Activated naive CD4-positive, alpha-beta T cell treated with anti-CD3 and anti-CD28 coated beads for 36 hours (primary cell): ENCODE measurements at regions not wholly inside any gene's neighbourhood (a gene's known extent, or its start where the extent isn't known, plus 50 kb on each side); places are given as distances from the start of the nearest gene placed in this dataset.

Source experiments
- CTCF ChIA-PET: fragments of 350-600 bp; sonication (Branson Sonifier 250); formaldehyde crosslinking; loops from one replicate; lab custom pipeline; 2021; ENCODE audit warnings: antibody characterized with exemption; lab: Charles Lee
- DNase-seq: peaks from one replicate; pipeline ENCODE4 v3.0.0-alpha.2; 2020
- H3K27ac Mint-ChIP-seq: one replicate; pipeline ENCODE4 v1.8.0; 2021; ENCODE audit warnings: mild to moderate bottlenecking, mixed read lengths
- H3K27me3 Mint-ChIP-seq: one replicate; pipeline ENCODE4 v1.8.0; 2021; ENCODE audit warnings: low read depth, mixed read lengths
- H3K36me3 Mint-ChIP-seq: one replicate; pipeline ENCODE4 v1.8.0; 2021; ENCODE audit warnings: low read depth, mixed read lengths
- H3K4me1 Mint-ChIP-seq: one replicate; pipeline ENCODE4 v1.8.0; 2021; ENCODE audit warnings: low read depth, mixed read lengths
- H3K4me3 Mint-ChIP-seq: one replicate; pipeline ENCODE4 v1.8.0; 2021; ENCODE audit warnings: mild to moderate bottlenecking, moderate library complexity, mixed read lengths
- H3K9me3 Mint-ChIP-seq: one replicate; pipeline ENCODE4 v1.8.0; 2021; ENCODE audit warnings: mixed read lengths
- intact Hi-C: fragments of 100-400 bp; cut with micrococcal nuclease; formaldehyde crosslinking; loops from one replicate; pipeline ENCODE4 v1.15.1; 2023

DNA sequence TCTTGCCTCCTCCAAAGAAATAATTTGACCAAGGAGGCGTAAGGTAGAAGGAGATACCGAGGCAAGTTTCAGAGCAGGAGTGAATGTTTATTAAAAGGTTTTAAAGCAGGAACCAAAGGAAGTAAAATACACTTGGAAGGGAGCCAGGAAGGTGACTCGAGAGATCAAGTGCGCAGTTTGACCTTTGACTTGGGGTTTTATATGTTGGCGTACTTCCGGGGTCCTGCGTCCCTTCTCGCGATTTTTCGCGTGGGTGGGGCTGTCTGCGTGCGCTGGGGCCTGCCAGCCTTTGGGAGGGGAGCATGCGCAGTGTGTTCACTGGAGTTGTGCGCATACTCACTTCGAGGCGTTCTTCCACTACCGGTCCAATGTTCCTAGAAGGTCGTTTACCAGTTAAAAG, 166.0 kb upstream of the IRX2 start:
- no peaks in the 10 kb centered on the region for H3K4me1 Mint-ChIP-seq
- no peak for DNase-seq
- no peaks in the 10 kb centered on the region for H3K27me3 Mint-ChIP-seq
- no peaks in the 10 kb centered on the region for H3K9me3 Mint-ChIP-seq
- H3K4me3 Mint-ChIP-seq, result no peak overlapping the region
- no peak overlapping the region for H3K27ac Mint-ChIP-seq
- no peaks in the 10 kb centered on the region for H3K36me3 Mint-ChIP-seq
- intact Hi-C loops, result no loop called here
- CTCF ChIA-PET, result no interaction called here

DNA sequence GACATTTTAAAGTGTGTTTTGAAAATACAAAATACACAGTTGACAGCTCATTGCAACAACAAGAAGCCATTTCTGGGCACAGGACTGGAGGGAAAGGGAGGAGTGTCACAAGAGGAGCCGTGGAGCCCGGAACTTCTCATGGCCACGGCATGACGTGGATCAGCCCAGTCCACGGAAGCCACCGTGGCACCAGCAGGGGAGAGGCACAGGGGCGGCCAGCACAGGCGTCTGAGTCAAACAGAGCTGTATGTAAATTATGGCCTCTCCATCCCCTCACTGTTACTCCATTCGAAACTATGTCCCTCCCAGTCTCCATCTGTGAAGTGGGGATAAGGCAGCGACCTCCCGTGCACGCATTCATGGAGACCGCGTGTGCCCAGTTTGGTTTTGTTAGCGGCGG, 165.6 kb upstream of the IRX2 start:
- CTCF ChIA-PET, result no interaction called here
- no peak for DNase-seq

DNA sequence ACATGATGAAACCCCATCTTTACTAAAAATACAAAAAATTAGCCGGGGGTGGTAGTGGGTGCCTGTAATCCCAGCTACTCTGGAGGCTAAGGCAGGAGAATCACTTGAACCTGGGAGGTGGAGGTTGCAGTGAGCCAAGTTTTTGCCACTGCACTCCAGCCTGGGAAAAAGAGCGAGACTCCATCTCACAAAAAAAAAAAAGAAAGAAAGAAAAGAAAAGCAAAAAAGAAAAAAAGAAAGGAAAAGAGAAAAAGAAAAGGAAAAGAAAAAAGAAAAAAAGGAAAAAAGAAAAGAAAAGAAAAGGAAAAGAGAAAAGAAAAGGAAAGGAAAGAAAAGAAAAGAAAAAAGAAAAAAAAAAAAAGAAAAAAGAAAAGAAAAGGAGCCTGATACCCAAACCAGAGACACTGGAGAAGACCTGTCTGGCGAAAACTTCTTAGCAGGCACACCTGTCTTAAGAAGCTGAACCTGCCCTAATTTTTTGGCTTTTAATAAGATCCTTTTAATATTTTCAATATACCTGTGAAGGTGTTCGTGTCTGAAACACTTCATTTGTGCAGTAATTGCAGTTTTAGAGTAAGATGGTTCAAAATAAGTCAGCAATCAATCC, 164.7 kb upstream of the IRX2 start:
- Mint-ChIP-seq H3K27ac (no peak overlapping the region), H3K27me3 (no peaks in the 10 kb centered on the region), H3K4me3 (no peak overlapping the region), H3K9me3 (no peaks in the 10 kb centered on the region), H3K36me3 (no peaks in the 10 kb centered on the region), H3K4me1 (no peaks in the 10 kb centered on the region)
- no peak for DNase-seq
- CTCF ChIA-PET, result no interaction called here
- intact Hi-C loops, result no loop called here

More for the DNA sequence above, 165.6 kb upstream of the IRX2 start:
- intact Hi-C loops, result no loop called here
- H3K4me3 Mint-ChIP-seq, result no peak overlapping the region
- no peaks in the 10 kb centered on the region for H3K9me3 Mint-ChIP-seq
- no peak overlapping the region for H3K27ac Mint-ChIP-seq
- H3K27me3 Mint-ChIP-seq, result no peaks in the 10 kb centered on the region
- H3K36me3 Mint-ChIP-seq, result no peaks in the 10 kb centered on the region
- no peaks in the 10 kb centered on the region for H3K4me1 Mint-ChIP-seq

DNA sequence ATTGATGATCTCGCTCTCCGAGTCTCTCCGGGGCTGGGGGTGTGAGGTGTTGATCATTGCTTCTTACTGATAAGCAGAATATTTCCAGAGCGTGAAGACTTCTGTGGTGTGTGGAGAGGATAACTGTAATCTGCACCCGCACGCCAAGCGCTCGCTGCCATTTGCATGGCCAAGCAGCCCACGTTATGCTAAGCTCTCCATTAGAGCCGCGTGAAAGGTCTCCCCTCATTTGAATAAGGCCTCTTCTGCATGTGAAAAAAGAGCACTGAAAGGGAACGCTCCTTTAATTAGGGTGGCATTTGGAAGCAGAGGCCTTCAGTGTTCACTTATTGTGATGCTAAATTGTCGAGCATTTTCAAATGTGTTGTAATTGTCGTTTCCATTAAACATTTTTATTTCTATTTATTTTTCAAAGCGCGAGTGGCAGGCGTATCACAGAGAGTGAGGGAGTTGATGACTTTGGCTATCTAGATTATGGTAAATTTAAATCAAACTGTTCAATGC, 163.6 kb upstream of the IRX2 start:
- DNase-seq, result no peak
- Mint-ChIP-seq H3K27me3 (no peaks in the 10 kb centered on the region), H3K4me3 (no peak overlapping the region), H3K27ac (no peak overlapping the region), H3K4me1 (no peaks in the 10 kb centered on the region), H3K9me3 (no peaks in the 10 kb centered on the region), H3K36me3 (no peaks in the 10 kb centered on the region)
- CTCF ChIA-PET, result interaction anchor here (0.7 kb wide), 1 partner anchor 592 kb away, joined by 3 read pairs; no protein-coding TSS in a partner anchor
- intact Hi-C loops, result no loop called here

DNA sequence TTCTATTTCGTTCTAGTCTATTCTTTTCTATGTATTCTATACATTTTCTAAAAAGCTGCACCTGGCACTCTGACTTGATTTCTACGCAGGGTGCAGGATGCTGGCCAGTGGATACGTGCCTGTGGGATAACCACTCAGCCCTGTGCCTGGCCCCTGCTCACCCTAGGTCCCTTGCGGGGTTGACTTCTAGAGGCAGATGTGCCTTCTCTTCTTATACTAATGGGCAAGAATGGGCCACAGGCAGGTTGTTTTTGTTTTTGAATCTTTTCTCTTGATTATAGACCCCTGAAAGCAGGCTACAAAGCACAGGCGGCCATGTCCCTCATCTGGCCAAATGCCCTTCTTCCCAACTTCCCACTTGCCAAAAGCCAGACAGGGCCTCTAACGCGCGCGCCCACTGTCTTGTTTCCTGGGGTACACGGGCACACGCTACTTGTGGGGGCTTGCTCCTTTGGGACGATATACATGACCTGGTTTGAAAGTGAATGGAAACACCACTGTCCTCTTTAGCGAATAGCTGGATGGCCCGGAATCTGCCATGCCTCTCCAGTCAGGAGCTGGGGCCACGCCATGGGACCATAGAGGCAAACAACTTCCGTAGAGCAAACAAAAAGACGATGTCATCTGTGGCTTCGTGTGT, 162.7 kb upstream of the IRX2 start:
- no peak for DNase-seq
- intact Hi-C loops, result no loop called here
- H3K4me1 Mint-ChIP-seq, result no peaks in the 10 kb centered on the region
- H3K9me3 Mint-ChIP-seq, result no peaks in the 10 kb centered on the region
- H3K27me3 Mint-ChIP-seq, result no peaks in the 10 kb centered on the region
- H3K36me3 Mint-ChIP-seq, result no peaks in the 10 kb centered on the region
- H3K27ac Mint-ChIP-seq, result no peak overlapping the region
- no peak overlapping the region for H3K4me3 Mint-ChIP-seq
- CTCF ChIA-PET, result interaction anchor here (0.7 kb wide), 1 partner anchor 591 kb away, joined by 3 read pairs; no protein-coding TSS in a partner anchor

DNA sequence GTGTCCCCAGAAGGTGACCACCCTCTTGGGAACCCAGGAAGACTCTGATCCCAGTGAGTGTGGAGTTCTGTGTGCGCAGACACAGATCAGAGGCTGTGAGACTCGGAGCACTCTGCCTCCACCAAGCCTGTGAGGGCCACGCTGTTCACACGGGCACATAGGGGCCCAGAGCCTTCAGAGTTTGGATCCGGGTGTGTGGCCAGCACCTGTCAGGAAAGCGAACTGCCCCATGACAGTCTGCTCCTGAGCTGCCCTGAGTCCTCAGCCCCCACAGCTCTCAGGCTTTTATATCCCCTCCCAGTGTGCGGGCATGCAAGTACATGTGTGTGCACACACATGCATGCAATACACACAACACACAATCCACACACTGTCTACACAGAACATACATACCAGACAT, 161.8 kb upstream of the IRX2 start:
- Mint-ChIP-seq H3K9me3 (no peaks in the 10 kb centered on the region), H3K36me3 (no peaks in the 10 kb centered on the region), H3K4me1 (no peaks in the 10 kb centered on the region), H3K27me3 (no peaks in the 10 kb centered on the region), H3K4me3 (no peak overlapping the region), H3K27ac (no peak overlapping the region)
- no peak for DNase-seq
- CTCF ChIA-PET, result no interaction called here
- intact Hi-C loops, result no loop called here

DNA sequence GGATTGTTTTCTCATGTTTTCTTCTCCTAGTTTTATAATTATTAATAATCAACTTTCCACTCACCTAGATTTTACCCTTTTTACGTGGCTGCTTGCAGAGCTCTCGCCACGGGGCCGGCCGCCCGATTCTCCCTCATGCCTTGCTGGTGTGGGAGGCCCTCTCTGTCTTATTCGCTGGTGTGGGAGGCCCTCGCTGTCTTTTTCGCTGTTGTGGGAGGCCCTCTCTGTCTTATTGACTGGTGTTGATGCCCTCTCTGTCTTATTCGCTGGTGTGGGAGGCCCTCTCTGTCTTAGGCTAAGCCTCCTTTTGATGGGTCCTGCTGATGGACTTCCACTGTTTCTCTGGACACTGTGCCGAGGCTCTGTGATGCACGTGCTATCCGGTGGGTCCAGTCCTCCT, 161.3 kb upstream of the IRX2 start:
- H3K27ac Mint-ChIP-seq, result no peak overlapping the region
- H3K9me3 Mint-ChIP-seq, result no peaks in the 10 kb centered on the region
- H3K4me1 Mint-ChIP-seq, result no peaks in the 10 kb centered on the region
- H3K36me3 Mint-ChIP-seq, result no peaks in the 10 kb centered on the region
- DNase-seq, result no peak
- CTCF ChIA-PET, result no interaction called here
- H3K4me3 Mint-ChIP-seq, result no peak overlapping the region
- no peaks in the 10 kb centered on the region for H3K27me3 Mint-ChIP-seq
- intact Hi-C loops, result no loop called here

DNA sequence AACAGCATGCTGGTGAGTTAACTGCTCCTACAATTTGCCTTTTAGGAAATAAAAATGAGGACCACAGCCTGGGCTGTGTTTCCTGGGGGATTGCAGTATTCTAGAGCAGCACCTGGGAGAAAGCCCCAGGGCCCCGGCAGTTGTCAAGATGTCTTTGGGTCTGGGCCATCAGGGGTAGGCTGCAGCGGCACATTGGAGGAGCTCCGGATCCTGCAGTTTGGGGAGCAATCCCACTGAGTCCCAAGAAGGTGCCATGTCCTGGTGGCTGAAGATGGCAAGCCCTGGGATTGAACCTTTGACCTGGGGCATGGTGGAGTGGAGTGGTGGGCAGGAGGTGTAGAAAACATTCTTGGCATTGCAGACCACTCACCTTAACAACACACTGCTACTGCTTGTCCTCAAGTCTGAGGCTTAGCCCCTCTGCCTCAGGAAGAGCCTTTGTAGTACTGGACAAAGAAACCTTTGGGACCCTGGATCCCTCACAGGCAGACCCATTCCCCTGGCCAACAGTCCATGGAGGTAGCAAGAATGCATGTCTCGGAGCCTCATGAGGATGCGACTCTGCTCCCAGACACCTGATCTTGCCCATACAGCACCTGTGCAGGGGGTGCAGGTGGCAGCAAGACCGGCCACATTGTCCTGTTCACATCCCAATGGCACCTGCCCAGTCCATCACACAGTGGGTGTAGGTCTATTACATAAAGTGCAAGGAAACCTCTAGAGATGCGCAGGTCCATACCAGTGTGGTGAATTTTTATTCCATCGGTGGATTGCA, 159.1 kb upstream of the IRX2 start:
- Mint-ChIP-seq H3K4me1 (no peaks in the 10 kb centered on the region), H3K4me3 (no peak overlapping the region), H3K27me3 (no peaks in the 10 kb centered on the region), H3K27ac (no peak overlapping the region), H3K9me3 (no peaks in the 10 kb centered on the region), H3K36me3 (no peaks in the 10 kb centered on the region)
- CTCF ChIA-PET, result no interaction called here
- no peak for DNase-seq
- intact Hi-C loops, result no loop called here

DNA sequence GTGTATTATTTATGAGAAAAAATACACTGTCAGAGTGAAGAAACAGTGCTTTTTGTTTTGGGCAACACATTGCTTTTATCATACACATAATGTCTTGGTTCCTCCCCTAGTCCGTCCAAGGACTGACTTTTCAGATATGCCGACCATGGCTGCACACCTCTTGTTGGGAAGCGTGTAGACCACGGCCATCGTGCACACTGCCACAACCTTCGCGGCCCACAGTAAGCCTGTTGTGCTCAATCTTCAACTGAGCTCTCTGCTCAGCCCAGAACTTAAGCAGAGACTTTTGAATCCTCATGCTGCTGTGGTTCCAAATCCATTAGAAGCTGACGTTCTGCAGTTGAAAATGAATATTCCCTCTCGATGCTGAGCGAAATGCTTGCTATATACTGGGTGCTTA, 157.6 kb upstream of the IRX2 start:
- H3K27me3 Mint-ChIP-seq, result no peaks in the 10 kb centered on the region
- no peaks in the 10 kb centered on the region for H3K4me1 Mint-ChIP-seq
- H3K27ac Mint-ChIP-seq, result no peak overlapping the region
- no peak for DNase-seq
- intact Hi-C loops, result no loop called here
- CTCF ChIA-PET, result no interaction called here
- no peaks in the 10 kb centered on the region for H3K9me3 Mint-ChIP-seq
- H3K36me3 Mint-ChIP-seq, result no peaks in the 10 kb centered on the region
- no peak overlapping the region for H3K4me3 Mint-ChIP-seq

DNA sequence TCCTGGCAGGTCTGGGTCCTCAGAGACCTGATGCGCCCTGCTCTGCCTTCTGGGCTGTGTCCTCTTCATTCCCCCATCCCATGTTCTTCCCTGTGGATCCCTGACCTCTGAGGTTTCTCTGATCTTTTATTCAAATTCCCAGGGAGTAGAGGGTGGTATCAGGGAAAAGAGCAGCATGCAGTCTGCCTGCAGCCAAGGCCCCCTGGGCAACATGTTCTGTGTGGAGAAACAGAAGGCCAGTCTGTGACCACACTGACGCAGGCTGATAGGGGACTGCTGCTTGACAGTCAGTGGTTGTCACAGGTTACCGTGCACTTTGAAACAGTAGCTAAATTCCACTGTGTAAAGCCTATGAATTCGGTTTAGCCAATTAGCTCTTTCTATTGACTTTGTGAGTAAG, 156.6 kb upstream of the IRX2 start:
- Mint-ChIP-seq H3K27me3 (no peaks in the 10 kb centered on the region), H3K9me3 (no peaks in the 10 kb centered on the region), H3K27ac (no peak overlapping the region), H3K4me1 (no peaks in the 10 kb centered on the region), H3K4me3 (no peak overlapping the region), H3K36me3 (no peaks in the 10 kb centered on the region)
- intact Hi-C loops, result no loop called here
- no peak for DNase-seq
- CTCF ChIA-PET, result no interaction called here

DNA sequence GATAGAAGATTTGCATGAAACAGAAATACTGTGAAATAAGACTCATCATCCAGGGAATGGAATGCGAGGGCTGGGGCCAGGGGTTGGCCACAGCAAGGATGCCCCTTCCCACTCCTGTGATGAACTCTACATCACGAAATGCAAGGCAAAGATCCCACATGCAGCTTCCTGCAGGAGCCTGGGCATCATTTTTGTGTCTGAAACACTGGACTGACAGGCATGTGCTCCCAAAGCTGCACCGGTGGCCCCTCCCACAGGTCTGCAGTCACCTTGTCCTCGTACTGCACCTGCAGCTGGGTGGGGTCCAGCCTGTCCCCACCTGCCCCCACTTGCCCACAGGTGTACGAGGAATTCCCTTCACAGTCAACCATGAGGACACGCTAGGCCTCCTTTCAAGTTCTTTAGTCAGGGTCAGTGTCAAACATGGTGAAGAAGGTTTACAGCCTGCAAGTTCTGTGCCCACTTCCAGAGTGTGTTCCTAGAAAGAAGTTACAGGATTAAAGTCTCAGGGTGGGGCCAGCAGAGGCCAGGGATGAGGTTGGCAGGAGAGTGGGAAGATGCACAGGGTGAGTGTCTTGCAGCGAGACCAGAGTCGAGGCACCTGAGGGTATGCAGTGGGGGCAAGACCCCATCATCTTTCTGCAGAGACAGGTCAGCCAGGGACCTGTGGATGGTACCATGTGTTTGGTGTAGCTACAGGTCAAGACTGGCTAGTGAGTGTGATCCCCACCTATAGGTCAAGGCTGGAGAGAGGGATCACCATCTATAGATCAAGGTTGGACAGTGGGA, 155.0 kb upstream of the IRX2 start:
- intact Hi-C loops, result no loop called here
- Mint-ChIP-seq H3K36me3 (no peaks in the 10 kb centered on the region), H3K27ac (no peak overlapping the region), H3K9me3 (no peaks in the 10 kb centered on the region), H3K4me3 (no peak overlapping the region), H3K27me3 (no peaks in the 10 kb centered on the region), H3K4me1 (no peaks in the 10 kb centered on the region)
- no peak for DNase-seq
- CTCF ChIA-PET, result no interaction called here

DNA sequence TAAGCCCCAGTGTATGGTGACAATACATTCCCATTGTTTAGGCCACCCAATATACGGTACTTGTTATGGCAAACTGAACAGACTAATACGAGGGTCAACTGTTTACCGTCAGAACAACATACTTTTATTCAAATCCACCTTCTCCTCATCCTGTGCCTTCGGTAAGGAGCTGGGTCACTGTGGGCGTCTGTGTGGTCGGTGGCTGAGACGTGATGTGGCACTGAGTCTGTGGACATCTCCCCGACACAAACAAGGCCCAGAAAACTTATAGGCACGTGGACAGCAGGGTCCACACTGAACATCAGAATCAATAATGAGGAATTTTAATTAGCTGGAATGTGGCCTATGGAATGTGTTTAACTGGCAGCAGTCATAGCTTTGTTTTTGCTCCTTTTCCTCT, 154.3 kb upstream of the IRX2 start:
- H3K36me3 Mint-ChIP-seq, result no peaks in the 10 kb centered on the region
- no peak for DNase-seq
- H3K27ac Mint-ChIP-seq, result no peak overlapping the region
- intact Hi-C loops, result no loop called here
- CTCF ChIA-PET, result no interaction called here
- H3K4me3 Mint-ChIP-seq, result no peak overlapping the region
- H3K27me3 Mint-ChIP-seq, result no peaks in the 10 kb centered on the region
- no peaks in the 10 kb centered on the region for H3K9me3 Mint-ChIP-seq
- no peaks in the 10 kb centered on the region for H3K4me1 Mint-ChIP-seq
